ENCODE measurements at regions not wholly inside any gene's neighbourhood (a gene's known extent, or its start where the extent isn't known, plus 50 kb on each side); places are given as distances from the start of the nearest gene placed in this dataset.
"Not testable (repeated sequence)": the region's sequence is repeated elsewhere in the genome, so short reads cannot be mapped to it uniquely, and the experiment has no call there.

DNA sequence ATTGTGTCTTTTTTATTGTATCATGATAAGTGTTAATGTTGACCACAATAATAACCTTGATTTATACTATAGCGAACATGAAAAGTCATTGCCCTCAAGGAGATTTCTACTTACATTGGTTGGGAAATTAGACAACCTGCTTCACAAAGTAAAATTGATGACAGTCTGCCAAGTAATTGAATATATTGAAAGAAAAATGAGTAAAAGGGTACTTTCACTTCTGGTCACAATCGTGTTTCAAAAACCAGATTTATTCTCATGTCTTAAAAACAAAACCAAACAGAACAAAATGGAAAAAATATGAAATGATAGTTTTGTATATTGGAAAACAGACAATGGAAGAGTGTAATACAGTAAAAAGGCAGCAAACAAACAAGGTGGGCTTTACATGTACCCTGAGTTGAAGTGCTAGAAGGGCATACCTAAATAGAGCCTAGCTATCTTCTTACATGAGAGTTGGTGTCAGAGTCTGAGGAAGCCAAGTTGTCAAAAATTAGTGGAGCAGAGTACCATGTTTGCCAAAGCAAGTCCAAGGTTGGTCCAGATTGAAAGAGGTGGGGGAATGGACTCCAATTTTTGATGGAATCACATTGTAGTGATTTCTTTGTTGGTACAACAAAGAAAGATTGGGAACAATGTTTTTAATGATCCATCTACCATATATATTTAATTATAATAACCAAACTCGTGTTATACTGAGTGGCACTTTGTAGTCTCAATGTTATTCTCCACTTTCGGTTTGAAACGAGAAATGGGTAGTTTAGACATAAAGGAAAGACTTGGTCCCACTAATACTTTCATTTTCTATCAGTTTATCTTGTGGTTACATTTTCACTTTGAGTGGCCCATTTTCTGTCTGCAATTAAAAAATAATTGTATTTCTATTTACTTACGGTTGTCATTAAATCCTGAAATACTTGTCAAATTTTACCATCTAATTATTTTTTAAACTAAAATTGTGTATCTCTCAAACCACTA is 775.6 kb downstream of the STIM2 start:
- H3K9me3 Mint-ChIP-seq, result no peaks in the 10 kb centered on the region
- H3K4me1 Mint-ChIP-seq (ENCODE audit: low read depth), result no peaks in the 10 kb centered on the region
- no peaks in the 10 kb centered on the region for H3K36me3 Mint-ChIP-seq (ENCODE audit: insufficient read depth)
- no peak overlapping the region for H3K4me3 Mint-ChIP-seq
- no peaks in the 10 kb centered on the region for H3K27me3 Mint-ChIP-seq (ENCODE audit: low read depth)
- ATAC-seq (no peak), DNase-seq (no peak)

DNA sequence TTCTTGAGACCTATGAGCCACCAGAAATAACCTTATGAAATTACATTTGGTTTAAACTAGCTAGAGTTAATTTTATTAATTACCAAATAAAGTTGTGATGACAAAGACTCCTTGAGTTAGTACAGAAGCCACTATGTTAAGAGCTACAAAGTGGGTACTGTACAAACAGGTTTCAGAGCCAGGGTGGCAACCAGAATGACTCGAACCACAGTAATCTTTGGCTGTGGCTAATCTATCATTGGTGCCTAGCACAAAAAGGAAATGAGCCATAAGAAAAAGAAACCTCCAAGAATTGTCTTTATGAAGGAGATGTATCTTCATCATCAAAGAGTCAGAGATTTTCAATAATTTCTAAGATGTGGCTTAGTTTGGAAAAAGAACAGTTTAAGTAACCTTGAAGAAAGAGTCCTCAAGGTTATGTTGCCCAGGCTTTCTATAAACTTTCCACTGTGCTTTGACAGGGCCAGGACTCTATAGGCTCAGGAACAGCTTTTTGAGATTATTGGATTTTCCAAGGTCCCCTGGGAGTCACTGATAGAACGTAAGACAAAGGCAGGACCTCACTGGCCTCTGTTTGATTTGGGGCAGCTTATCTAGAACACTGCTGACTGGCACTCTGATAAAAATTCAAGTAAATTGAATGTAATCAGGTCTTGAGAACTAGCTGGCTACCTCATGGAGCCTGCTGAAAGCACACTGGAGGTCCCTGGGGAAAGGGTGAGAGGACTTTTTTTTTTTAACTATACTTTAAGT is 777.7 kb downstream of the STIM2 start:
- DNase-seq, result no peak
- no peak for ATAC-seq
- peaks cover 5% of the 10 kb centered on the region for H3K9me3 Mint-ChIP-seq

DNA sequence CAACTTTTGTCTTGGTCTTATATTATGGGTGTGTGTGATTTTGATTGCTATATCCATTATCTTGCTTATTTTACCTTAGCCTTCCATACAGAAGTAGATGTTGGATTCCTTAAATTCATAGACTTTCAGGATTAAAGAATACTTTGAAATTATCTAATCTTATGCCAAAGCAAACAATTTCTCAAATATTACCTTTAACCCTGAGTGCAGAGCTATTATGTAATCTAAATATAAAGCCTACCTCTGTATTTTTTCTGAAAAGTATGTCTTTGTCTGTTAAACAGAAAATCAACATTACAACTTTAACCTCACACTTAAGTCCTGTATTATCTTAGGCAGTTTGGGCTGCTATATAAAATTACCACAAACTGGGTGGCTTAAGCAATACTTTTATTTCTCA is 782.5 kb downstream of the STIM2 start:
- Mint-ChIP-seq H3K4me1 (ENCODE audit: low read depth) (no peaks in the 10 kb centered on the region), H3K27me3 (ENCODE audit: low read depth) (no peaks in the 10 kb centered on the region), H3K4me3 (no peak overlapping the region), H3K9me3 (peaks cover 5% of the 10 kb centered on the region), H3K36me3 (ENCODE audit: insufficient read depth) (no peaks in the 10 kb centered on the region)
- no peak for DNase-seq
- no peak for ATAC-seq

More for the DNA sequence above, 777.7 kb downstream of the STIM2 start:
- Mint-ChIP-seq H3K36me3 (ENCODE audit: insufficient read depth) (no peaks in the 10 kb centered on the region), H3K4me1 (ENCODE audit: low read depth) (no peaks in the 10 kb centered on the region), H3K27me3 (ENCODE audit: low read depth) (no peaks in the 10 kb centered on the region), H3K4me3 (no peak overlapping the region)

DNA sequence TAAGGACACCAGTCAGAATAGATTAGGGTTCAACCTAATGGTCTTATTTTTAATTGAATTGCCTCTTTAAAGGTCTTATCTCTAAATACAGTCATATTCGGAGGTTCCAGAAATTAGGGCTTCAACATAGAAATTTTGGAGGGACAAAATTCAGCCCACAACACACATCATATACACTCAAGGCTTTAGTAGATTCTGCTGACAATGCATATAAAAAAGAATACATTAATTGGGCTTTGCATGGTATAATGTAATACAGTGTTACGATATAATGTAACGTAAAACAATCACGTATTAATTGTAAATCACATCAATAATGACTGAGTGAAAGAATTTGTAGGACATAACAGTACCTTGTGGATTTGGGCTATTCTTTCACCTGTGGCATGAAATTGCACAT is 787.8 kb downstream of the STIM2 start:
- DNase-seq (no peak), ATAC-seq (no peak)
- Mint-ChIP-seq H3K4me3 (no peak overlapping the region), H3K27me3 (ENCODE audit: low read depth) (no peaks in the 10 kb centered on the region), H3K9me3 (peaks cover under 1% of the 10 kb centered on the region), H3K36me3 (ENCODE audit: insufficient read depth) (no peaks in the 10 kb centered on the region), H3K4me1 (ENCODE audit: low read depth) (no peaks in the 10 kb centered on the region)

DNA sequence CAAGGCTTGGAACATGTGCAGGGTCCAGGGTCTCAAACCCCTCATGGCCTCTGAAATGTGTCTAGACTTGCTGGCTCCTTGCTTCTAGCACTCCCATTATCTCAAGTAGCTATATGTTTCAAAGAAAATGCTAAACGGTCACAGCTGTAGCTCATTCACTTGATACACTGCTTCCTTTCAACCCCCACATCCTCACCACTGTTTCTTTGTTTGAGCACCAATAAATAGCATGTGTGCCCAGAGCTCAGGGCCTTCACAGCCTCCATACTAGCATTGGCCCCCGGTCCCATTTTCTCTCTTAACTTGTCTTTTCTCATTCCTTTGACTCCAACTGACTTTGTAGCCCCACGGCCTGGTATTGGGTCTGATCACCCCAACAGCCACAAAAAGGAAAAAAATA is 801.8 kb downstream of the STIM2 start:
- H3K4me1 Mint-ChIP-seq (ENCODE audit: low read depth), result no peaks in the 10 kb centered on the region

DNA sequence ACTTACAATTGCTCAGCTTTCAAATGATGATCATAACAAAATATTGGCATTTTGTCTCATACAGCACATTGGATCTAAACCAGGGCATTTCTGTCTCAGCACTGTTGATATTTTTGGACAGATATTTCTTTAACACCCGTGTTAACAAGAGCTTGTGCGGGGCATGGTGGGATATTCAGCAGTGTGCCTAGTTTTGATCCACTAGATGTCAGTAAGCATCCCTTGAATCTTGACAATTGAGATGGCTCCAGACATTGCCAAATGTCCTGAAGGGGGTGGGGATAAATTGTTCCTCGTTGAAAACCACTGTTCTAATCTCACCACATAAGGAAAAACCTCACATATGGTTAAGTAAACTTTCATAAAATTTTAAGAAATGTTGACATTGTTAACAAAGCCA is 806.3 kb downstream of the STIM2 start:
- ATAC-seq, result no peak
- Mint-ChIP-seq H3K36me3 (ENCODE audit: insufficient read depth) (no peaks in the 10 kb centered on the region), H3K9me3 (peaks cover 11% of the 10 kb centered on the region), H3K4me1 (ENCODE audit: low read depth) (no peaks in the 10 kb centered on the region), H3K27me3 (ENCODE audit: low read depth) (no peaks in the 10 kb centered on the region), H3K4me3 (no peak overlapping the region)
- DNase-seq, result no peak

More for the DNA sequence above, 801.8 kb downstream of the STIM2 start:
- Mint-ChIP-seq H3K4me3 (no peak overlapping the region), H3K36me3 (ENCODE audit: insufficient read depth) (no peaks in the 10 kb centered on the region), H3K27me3 (ENCODE audit: low read depth) (no peaks in the 10 kb centered on the region), H3K9me3 (peaks cover 4% of the 10 kb centered on the region)
- DNase-seq (no peak), ATAC-seq (no peak)

DNA sequence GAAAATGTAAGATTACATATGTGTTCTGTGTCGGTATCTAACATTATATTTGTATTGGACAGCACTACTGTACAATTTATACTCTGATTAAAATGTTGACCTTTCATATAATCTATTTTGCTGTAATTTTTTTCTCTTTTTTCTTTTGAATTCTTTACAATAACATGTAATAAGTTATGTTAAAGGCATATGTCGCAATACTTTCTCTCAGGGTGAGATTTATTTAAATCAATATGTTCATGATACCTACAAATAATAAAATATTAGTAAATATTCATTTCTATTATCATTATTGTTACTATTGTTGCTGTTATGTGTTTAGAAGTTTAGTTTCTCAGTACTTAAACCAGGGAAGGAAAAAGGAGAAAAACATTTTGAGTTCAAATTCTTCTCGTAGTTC is 807.4 kb downstream of the STIM2 start:
- Mint-ChIP-seq H3K27me3 (ENCODE audit: low read depth) (no peaks in the 10 kb centered on the region), H3K4me3 (no peak overlapping the region), H3K4me1 (ENCODE audit: low read depth) (no peaks in the 10 kb centered on the region), H3K36me3 (ENCODE audit: insufficient read depth) (no peaks in the 10 kb centered on the region), H3K9me3 (peaks cover 11% of the 10 kb centered on the region)
- DNase-seq (no peak), ATAC-seq (no peak)

DNA sequence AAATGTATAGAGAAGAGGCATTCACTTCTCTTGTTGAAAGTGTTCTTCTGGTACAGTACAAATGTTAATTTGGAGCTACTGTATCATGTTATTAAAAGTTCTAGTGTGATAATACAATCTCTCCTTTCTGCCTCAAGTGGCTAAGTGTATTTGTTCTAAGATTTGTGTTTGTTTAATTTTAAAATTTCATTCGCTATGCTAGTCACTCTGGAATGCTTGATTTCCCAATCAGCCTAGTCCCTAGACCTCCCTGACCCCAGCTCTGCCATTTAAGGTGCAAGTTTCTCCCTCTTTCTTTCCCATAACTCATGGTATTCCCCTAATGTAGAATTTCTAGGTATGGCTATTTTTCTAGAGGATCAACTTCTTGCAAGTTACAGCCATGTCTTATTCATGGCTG is 817.4 kb downstream of the STIM2 start:
- no peak for DNase-seq
- peaks cover 3% of the 10 kb centered on the region for H3K9me3 Mint-ChIP-seq
- no peak for ATAC-seq
- no peaks in the 10 kb centered on the region for H3K27me3 Mint-ChIP-seq (ENCODE audit: low read depth)
- no peaks in the 10 kb centered on the region for H3K36me3 Mint-ChIP-seq (ENCODE audit: insufficient read depth)
- H3K4me1 Mint-ChIP-seq (ENCODE audit: low read depth), result no peaks in the 10 kb centered on the region
- H3K4me3 Mint-ChIP-seq, result no peak overlapping the region

DNA sequence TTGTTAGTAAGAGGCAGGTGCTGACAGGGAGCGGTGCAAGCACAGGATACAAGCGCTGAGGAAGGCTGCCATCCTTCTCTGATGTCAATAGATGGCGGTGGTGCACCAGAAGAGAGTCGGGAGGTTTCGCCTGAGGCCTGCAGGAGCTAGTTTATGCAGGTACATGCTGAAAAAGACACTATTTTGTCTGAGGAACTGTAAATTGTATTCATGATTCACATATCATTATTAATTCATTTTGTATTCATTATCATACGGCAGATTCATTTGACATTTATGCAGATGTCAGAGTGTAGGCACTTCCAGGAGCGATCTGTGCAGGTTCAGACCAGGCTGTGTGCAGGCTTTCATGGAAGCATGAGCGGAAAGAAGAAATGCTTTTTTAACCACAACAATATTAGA is 824.0 kb downstream of the STIM2 start:
- H3K36me3 Mint-ChIP-seq (ENCODE audit: insufficient read depth), result no peaks in the 10 kb centered on the region
- DNase-seq, result no peak
- no peaks in the 10 kb centered on the region for H3K9me3 Mint-ChIP-seq
- ATAC-seq, result no peak
- H3K4me3 Mint-ChIP-seq, result no peak overlapping the region
- no peaks in the 10 kb centered on the region for H3K4me1 Mint-ChIP-seq (ENCODE audit: low read depth)
- no peaks in the 10 kb centered on the region for H3K27me3 Mint-ChIP-seq (ENCODE audit: low read depth)

DNA sequence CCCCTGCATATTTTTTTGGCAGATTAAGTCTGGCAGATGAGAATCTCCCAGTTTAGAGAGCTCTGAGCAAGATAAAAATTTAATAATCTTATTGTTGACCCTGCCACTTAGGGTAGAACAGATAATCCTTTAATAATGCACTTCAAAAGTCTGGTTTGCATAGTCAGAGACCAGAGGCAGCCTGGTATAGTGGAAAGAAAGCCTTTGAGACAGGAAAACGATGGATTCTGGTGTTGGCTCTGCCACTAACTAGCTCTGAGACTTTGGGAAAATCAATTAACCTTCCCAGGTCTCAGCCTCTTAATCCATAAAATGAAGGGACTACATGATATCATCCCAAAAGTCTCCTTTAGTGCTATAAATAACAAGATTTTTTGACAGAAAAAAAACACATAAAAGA is 824.5 kb downstream of the STIM2 start:
- no peak overlapping the region for H3K4me3 Mint-ChIP-seq
- DNase-seq (no peak), ATAC-seq (no peak)
- no peaks in the 10 kb centered on the region for H3K36me3 Mint-ChIP-seq (ENCODE audit: insufficient read depth)
- no peaks in the 10 kb centered on the region for H3K9me3 Mint-ChIP-seq
- no peaks in the 10 kb centered on the region for H3K4me1 Mint-ChIP-seq (ENCODE audit: low read depth)
- no peaks in the 10 kb centered on the region for H3K27me3 Mint-ChIP-seq (ENCODE audit: low read depth)

DNA sequence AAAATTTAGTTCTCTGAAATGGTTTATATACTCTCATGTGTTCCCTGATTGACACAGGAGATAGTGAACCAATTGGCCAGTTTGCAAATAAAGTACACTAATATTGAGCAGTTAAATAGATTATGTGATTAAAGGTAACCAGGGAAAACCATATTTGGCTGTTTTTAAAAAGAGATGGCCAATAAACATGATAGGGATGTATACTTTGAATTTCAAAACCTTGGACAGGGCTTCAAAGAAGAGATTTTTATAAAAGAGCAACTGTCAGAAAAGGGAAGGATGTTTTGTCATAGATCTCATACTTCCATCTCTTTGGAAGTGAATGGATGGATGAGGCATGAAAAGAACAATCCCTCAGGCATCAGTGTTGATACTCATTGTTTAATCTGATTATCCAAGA is 825.3 kb downstream of the STIM2 start:
- ATAC-seq (no peak), DNase-seq (no peak)
- Mint-ChIP-seq H3K27me3 (ENCODE audit: low read depth) (no peaks in the 10 kb centered on the region), H3K9me3 (peaks cover 3% of the 10 kb centered on the region), H3K36me3 (ENCODE audit: insufficient read depth) (no peaks in the 10 kb centered on the region), H3K4me1 (ENCODE audit: low read depth) (no peaks in the 10 kb centered on the region), H3K4me3 (no peak overlapping the region)

DNA sequence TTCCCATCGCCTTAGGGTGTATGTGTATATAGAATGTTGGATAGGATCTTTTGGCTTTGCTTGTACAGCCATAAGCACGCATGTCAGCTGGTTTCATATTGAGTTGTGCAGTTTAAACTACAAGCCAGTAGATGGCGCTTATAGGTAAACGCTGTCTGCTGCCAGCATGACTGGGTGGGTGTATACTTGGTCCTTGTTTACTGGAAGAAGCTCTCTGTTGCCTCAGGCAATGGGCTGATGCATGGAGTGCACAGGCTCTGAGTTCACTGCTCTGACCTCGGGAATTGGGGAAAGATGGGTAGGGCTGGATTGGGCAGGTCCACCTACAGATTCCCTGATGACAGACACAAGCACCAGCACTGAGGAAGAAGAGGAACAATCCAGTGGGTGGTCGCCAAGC is 831.5 kb downstream of the STIM2 start:
- Mint-ChIP-seq H3K27me3 (ENCODE audit: low read depth) (no peaks in the 10 kb centered on the region), H3K36me3 (ENCODE audit: insufficient read depth) (no peaks in the 10 kb centered on the region), H3K4me1 (ENCODE audit: low read depth) (no peaks in the 10 kb centered on the region), H3K9me3 (peaks cover 8% of the 10 kb centered on the region), H3K4me3 (no peak overlapping the region)
- DNase-seq, result no peak
- no peak for ATAC-seq

DNA sequence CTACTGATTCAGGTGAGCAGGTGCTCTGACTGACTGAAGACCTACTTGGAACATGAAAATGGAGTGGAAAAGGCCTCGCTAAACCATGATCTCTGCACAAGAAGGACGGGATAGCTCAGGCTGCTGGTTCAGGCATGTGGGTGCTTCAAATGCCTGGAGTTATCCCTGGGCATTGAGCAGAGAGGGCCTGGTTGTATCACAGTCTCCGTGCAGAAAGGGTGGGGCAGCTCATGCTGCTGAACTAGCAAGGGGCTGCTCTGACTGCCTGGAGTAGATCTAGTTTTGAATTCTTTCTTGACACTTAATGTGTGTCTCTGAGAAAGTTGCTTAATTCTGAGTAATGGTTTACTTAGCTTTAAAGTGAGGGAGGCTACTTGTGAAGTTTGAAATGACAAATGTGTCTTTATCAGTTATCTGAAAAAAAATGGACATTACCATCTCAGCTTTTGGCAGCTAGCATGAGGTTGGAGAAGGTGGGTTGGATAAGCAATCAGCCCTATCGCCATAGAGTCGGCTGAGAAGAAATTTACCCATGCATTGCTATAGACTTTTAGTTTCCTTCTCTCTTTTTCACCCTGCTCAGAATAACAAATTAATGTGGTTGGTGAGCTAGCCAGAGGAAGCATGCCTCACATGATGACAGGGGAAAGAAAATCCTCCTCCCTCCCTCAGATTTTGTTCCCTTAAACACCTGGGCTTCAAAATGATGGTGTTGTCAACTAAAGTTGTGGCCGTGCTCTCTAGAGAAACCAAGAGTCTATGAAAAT is 832.4 kb downstream of the STIM2 start:
- no peak overlapping the region for H3K4me3 Mint-ChIP-seq
- H3K9me3 Mint-ChIP-seq, result peaks cover 8% of the 10 kb centered on the region
- no peaks in the 10 kb centered on the region for H3K27me3 Mint-ChIP-seq (ENCODE audit: low read depth)
- DNase-seq, result no peak
- no peak for ATAC-seq
- H3K36me3 Mint-ChIP-seq (ENCODE audit: insufficient read depth), result no peaks in the 10 kb centered on the region
- H3K4me1 Mint-ChIP-seq (ENCODE audit: low read depth), result no peaks in the 10 kb centered on the region

DNA sequence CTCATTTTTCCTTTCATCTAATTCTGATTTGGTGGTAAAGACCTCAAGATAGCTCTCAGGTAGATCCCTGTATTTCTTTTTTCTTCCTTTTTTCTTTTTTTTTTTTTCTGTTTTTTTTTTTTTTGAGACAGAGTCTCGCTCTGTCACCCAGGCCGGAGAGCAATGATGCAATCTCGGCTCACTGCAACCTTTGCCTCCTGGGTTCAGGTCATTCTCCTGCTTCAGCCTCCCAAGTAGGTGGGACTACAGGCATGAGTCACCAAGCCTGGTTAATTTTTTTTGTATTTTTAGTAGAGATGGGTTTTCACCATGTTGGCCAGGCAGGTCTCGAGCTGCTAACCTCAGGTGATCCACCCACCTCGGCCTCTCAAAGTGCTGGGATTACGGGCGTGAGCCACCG is 835.6 kb downstream of the STIM2 start:
- not testable (repeated sequence) for H3K4me3 Mint-ChIP-seq; H3K4me1 Mint-ChIP-seq (ENCODE audit: low read depth); H3K36me3 Mint-ChIP-seq (ENCODE audit: insufficient read depth); ATAC-seq; DNase-seq; H3K27me3 Mint-ChIP-seq (ENCODE audit: low read depth)
- peaks cover 12% of the 10 kb centered on the region for H3K9me3 Mint-ChIP-seq

Data from activated T-cell treated with anti-CD3 and anti-CD28 coated beads, Interleukin-2, amount 50 U/mL, for 4 hours (primary cell).